Retinal pigment epithelial cell (primary cell): ENCODE measurements at regions not wholly inside any gene's neighbourhood (a gene's known extent, or its start where the extent isn't known, plus 50 kb on each side); places are given as distances from the start of the nearest gene placed in this dataset.
"Not testable (repeated sequence)": the region's sequence is repeated elsewhere in the genome, so short reads cannot be mapped to it uniquely, and the experiment has no call there.

Experiments
- DNase-seq: peaks from one replicate; pipeline ENCODE4 v3.0.0-alpha.2; 2010; ENCODE audit warnings: low read depth
- H3K4me3 ChIP-seq: 2 replicates; pipeline ENCODE4 v1.5.1; 2011; ENCODE audit warnings: mild to moderate bottlenecking, low read length, control low read depth, moderate library complexity
- CTCF ChIP-seq: conservative IDR thresholded peaks from 2 replicates; pipeline ENCODE4 v1.5.1; 2011; ENCODE audit warnings: low read depth, low read length, control low read depth, inconsistent platforms

- no peak for DNase-seq
- H3K4me3 ChIP-seq = no peak overlapping the region
- no peak for TF ChIP-seq CTCF
These were observed 775.8 kb downstream of the ZNF385D start for GRCh38 chr3:20975188-20975651.

GRCh38 chr3:20974396-20974795 is 776.6 kb downstream of the ZNF385D start:
- DNase-seq = no peak
- H3K4me3 ChIP-seq = no peak overlapping the region
- TF ChIP-seq CTCF = no peak

- not testable (repeated sequence) for DNase-seq, H3K4me3 ChIP-seq
These were observed 780.2 kb downstream of the ZNF385D start for GRCh38 chr3:20970807-20971206.

- DNase-seq, H3K4me3 ChIP-seq: not testable (repeated sequence)
These were observed 781.5 kb upstream of the SGO1 start for GRCh38 chr3:20967485-20967884.

- DNase-seq = no peak
- TF ChIP-seq CTCF = no peak
- no peak overlapping the region for H3K4me3 ChIP-seq
These were observed 772.2 kb upstream of the SGO1 start for GRCh38 chr3:20958161-20958560.

GRCh38 chr3:20945892-20946291 is 759.9 kb upstream of the SGO1 start:
- no peak for TF ChIP-seq CTCF
- DNase-seq = no peak
- no peak overlapping the region for H3K4me3 ChIP-seq

GRCh38 chr3:20935791-20936190 is 749.8 kb upstream of the SGO1 start:
- no peak overlapping the region for H3K4me3 ChIP-seq
- DNase-seq = no peak
- no peak for TF ChIP-seq CTCF

GRCh38 chr3:20931834-20932233 is 745.8 kb upstream of the SGO1 start:
- DNase-seq = no peak
- no peak overlapping the region for H3K4me3 ChIP-seq
- TF ChIP-seq CTCF = no peak
